ENCODE measurements at regions not wholly inside any gene's neighbourhood (a gene's known extent, or its start where the extent isn't known, plus 50 kb on each side); places are given as distances from the start of the nearest gene placed in this dataset.
"Not testable (repeated sequence)": the region's sequence is repeated elsewhere in the genome, so short reads cannot be mapped to it uniquely, and the experiment has no call there.

GRCh38 chr1:60828944-60829343 lies 253.4 kb upstream of the NFIA start:
- Mint-ChIP-seq H3K36me3 (ENCODE audit: low read depth) (no peaks in the 10 kb centered on the region), H3K9me3 (no peaks in the 10 kb centered on the region), H3K27me3 (peaks cover 7% of the 10 kb centered on the region), H3K4me1 (no peaks in the 10 kb centered on the region), H3K4me3 (no peak overlapping the region), H3K27ac (no peak overlapping the region)
- ChIA-PET CTCF (no interaction called here), POLR2A (no interaction called here)
- DNase-seq = no peak

GRCh38 chr1:60826320-60827094 lies 255.9 kb upstream of the NFIA start:
- Mint-ChIP-seq H3K27me3 (no peaks in the 10 kb centered on the region), H3K4me1 (no peaks in the 10 kb centered on the region), H3K9me3 (no peaks in the 10 kb centered on the region), H3K4me3 (no peak overlapping the region), H3K27ac (no peak overlapping the region), H3K36me3 (ENCODE audit: low read depth) (no peaks in the 10 kb centered on the region)
- CTCF ChIA-PET = interaction anchor here (0.6 kb wide), 1 partner anchor 1349 kb away, joined by 6 read pairs; no protein-coding TSS in a partner anchor
- POLR2A ChIA-PET = no interaction called here
- DNase-seq = no peak

GRCh38 chr1:60825593-60825992 lies 256.8 kb upstream of the NFIA start:
- no peaks in the 10 kb centered on the region for H3K27me3 Mint-ChIP-seq
- CTCF ChIA-PET = no interaction called here
- no peak for DNase-seq
- no peaks in the 10 kb centered on the region for H3K4me1 Mint-ChIP-seq
- POLR2A ChIA-PET = no interaction called here
- H3K4me3 Mint-ChIP-seq = no peak overlapping the region
- no peaks in the 10 kb centered on the region for H3K9me3 Mint-ChIP-seq
- H3K36me3 Mint-ChIP-seq (ENCODE audit: low read depth) = no peaks in the 10 kb centered on the region
- no peak overlapping the region for H3K27ac Mint-ChIP-seq

GRCh38 chr1:60823151-60823550 lies 259.2 kb upstream of the NFIA start:
- Mint-ChIP-seq H3K4me1 (no peaks in the 10 kb centered on the region), H3K4me3 (no peak overlapping the region), H3K27me3 (no peaks in the 10 kb centered on the region), H3K36me3 (ENCODE audit: low read depth) (no peaks in the 10 kb centered on the region), H3K27ac (no peak overlapping the region), H3K9me3 (no peaks in the 10 kb centered on the region)
- ChIA-PET CTCF (no interaction called here), POLR2A (no interaction called here)
- DNase-seq = no peak

- no peak for DNase-seq
- Mint-ChIP-seq H3K36me3 (ENCODE audit: low read depth) (no peaks in the 10 kb centered on the region), H3K27me3 (no peaks in the 10 kb centered on the region), H3K4me3 (no peak overlapping the region), H3K9me3 (no peaks in the 10 kb centered on the region), H3K27ac (no peak overlapping the region), H3K4me1 (no peaks in the 10 kb centered on the region)
- POLR2A ChIA-PET = no interaction called here
- CTCF ChIA-PET = no interaction called here
Measured at GRCh38 chr1:60822252-60822651, 260.1 kb upstream of the NFIA start.

GRCh38 chr1:60821156-60821555 lies 261.2 kb upstream of the NFIA start:
- Mint-ChIP-seq H3K36me3 (ENCODE audit: low read depth) (no peaks in the 10 kb centered on the region), H3K4me1 (no peaks in the 10 kb centered on the region), H3K27me3 (no peaks in the 10 kb centered on the region), H3K4me3 (no peak overlapping the region), H3K9me3 (no peaks in the 10 kb centered on the region), H3K27ac (no peak overlapping the region)
- POLR2A ChIA-PET = no interaction called here
- CTCF ChIA-PET = no interaction called here
- DNase-seq = no peak

GRCh38 chr1:60818969-60819701 lies 263.2 kb upstream of the NFIA start:
- DNase-seq = no peak
- no peaks in the 10 kb centered on the region for H3K4me1 Mint-ChIP-seq
- H3K4me3 Mint-ChIP-seq = no peak overlapping the region
- no peaks in the 10 kb centered on the region for H3K27me3 Mint-ChIP-seq
- H3K9me3 Mint-ChIP-seq = no peaks in the 10 kb centered on the region
- ChIA-PET CTCF (no interaction called here), POLR2A (no interaction called here)
- no peak overlapping the region for H3K27ac Mint-ChIP-seq
- H3K36me3 Mint-ChIP-seq (ENCODE audit: low read depth) = no peaks in the 10 kb centered on the region

- Mint-ChIP-seq H3K4me1 (no peaks in the 10 kb centered on the region), H3K27ac (no peak overlapping the region), H3K4me3 (no peak overlapping the region), H3K36me3 (ENCODE audit: low read depth) (no peaks in the 10 kb centered on the region), H3K9me3 (no peaks in the 10 kb centered on the region), H3K27me3 (peaks cover 3% of the 10 kb centered on the region)
- ChIA-PET POLR2A (no interaction called here), CTCF (no interaction called here)
- no peak for DNase-seq
Measured at GRCh38 chr1:60813071-60813470, 269.3 kb upstream of the NFIA start.

GRCh38 chr1:60809204-60809980 lies 273.0 kb upstream of the NFIA start:
- no peak for DNase-seq
- H3K9me3 Mint-ChIP-seq = peaks cover 8% of the 10 kb centered on the region
- H3K27ac Mint-ChIP-seq = no peak overlapping the region
- H3K4me1 Mint-ChIP-seq = no peaks in the 10 kb centered on the region
- no peak overlapping the region for H3K4me3 Mint-ChIP-seq
- no peaks in the 10 kb centered on the region for H3K36me3 Mint-ChIP-seq (ENCODE audit: low read depth)
- H3K27me3 Mint-ChIP-seq = peaks cover 3% of the 10 kb centered on the region
- ChIA-PET CTCF (no interaction called here), POLR2A (no interaction called here)

GRCh38 chr1:60808676-60809075 lies 273.7 kb upstream of the NFIA start:
- Mint-ChIP-seq H3K27ac (no peak overlapping the region), H3K4me1 (no peaks in the 10 kb centered on the region), H3K27me3 (peaks cover 3% of the 10 kb centered on the region), H3K36me3 (ENCODE audit: low read depth) (no peaks in the 10 kb centered on the region), H3K9me3 (peaks cover 8% of the 10 kb centered on the region), H3K4me3 (no peak overlapping the region)
- DNase-seq = no peak
- ChIA-PET POLR2A (no interaction called here), CTCF (no interaction called here)

- H3K27me3 Mint-ChIP-seq = no peaks in the 10 kb centered on the region
- no peak overlapping the region for H3K27ac Mint-ChIP-seq
- no peaks in the 10 kb centered on the region for H3K36me3 Mint-ChIP-seq (ENCODE audit: low read depth)
- POLR2A ChIA-PET = no interaction called here
- CTCF ChIA-PET = no interaction called here
- no peak overlapping the region for H3K4me3 Mint-ChIP-seq
- H3K4me1 Mint-ChIP-seq = no peaks in the 10 kb centered on the region
- DNase-seq = no peak
- H3K9me3 Mint-ChIP-seq = peaks cover 8% of the 10 kb centered on the region
Measured at GRCh38 chr1:60802884-60803283, 279.5 kb upstream of the NFIA start.

GRCh38 chr1:60797351-60797750 lies 285.0 kb upstream of the NFIA start:
- Mint-ChIP-seq H3K9me3 (no peaks in the 10 kb centered on the region), H3K36me3 (ENCODE audit: low read depth) (no peaks in the 10 kb centered on the region), H3K27me3 (no peaks in the 10 kb centered on the region), H3K27ac (no peak overlapping the region), H3K4me1 (no peaks in the 10 kb centered on the region), H3K4me3 (no peak overlapping the region)
- no peak for DNase-seq
- ChIA-PET CTCF (no interaction called here), POLR2A (no interaction called here)

- POLR2A ChIA-PET = no interaction called here
- H3K4me3 Mint-ChIP-seq = no peak overlapping the region
- H3K4me1 Mint-ChIP-seq = no peaks in the 10 kb centered on the region
- no peak overlapping the region for H3K27ac Mint-ChIP-seq
- no peaks in the 10 kb centered on the region for H3K9me3 Mint-ChIP-seq
- H3K36me3 Mint-ChIP-seq (ENCODE audit: low read depth) = no peaks in the 10 kb centered on the region
- DNase-seq = no peak
- no peaks in the 10 kb centered on the region for H3K27me3 Mint-ChIP-seq
- CTCF ChIA-PET = no interaction called here
Measured at GRCh38 chr1:60791226-60791625, 291.1 kb upstream of the NFIA start.

- H3K27me3 Mint-ChIP-seq; H3K36me3 Mint-ChIP-seq (ENCODE audit: low read depth); H3K9me3 Mint-ChIP-seq: not testable (repeated sequence)
Measured at GRCh38 chr1:60773099-60773498, 309.3 kb upstream of the NFIA start.

More at GRCh38 chr1:60773099-60773498, 309.3 kb upstream of the NFIA start:
- H3K4me3 Mint-ChIP-seq, H3K27ac Mint-ChIP-seq, POLR2A ChIA-PET, CTCF ChIA-PET, H3K4me1 Mint-ChIP-seq, DNase-seq: not testable (repeated sequence)
